GM19351 (cell line): ENCODE measurements at regions not wholly inside any gene's neighbourhood (a gene's known extent, or its start where the extent isn't known, plus 50 kb on each side); places are given as distances from the start of the nearest gene placed in this dataset.
A peak's percentile ranks its signal among the peaks of the same experiment; 100 is the strongest.

ENCODE experiments used
- ATAC-seq: cut with Tn5 transposase; IDR thresholded peaks from one replicate; pipeline ENCODE4 v1.9.1; 2021; ENCODE audit warnings: mild to moderate bottlenecking, moderate library complexity; ENCODE audit not compliant: unreplicated experiment

DNA sequence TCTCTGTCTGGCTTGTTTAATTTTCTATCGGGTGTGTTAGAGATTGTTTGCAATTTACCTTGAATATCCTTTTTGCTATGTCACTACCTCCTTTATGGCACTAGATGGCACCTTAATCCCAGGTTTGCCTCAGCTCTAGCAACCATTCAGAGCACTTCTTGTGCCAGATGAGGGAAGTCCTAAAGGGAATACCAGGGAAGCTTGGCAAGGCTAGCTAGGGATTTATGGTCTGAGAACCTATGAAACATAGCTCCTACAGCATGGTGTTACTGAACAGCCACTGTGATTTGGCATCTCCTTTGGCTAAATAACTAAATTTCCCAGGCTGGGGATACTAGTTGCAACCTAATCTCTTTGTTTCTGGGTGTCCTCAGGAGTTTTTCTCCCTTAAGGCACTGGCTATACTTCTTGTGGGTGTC is 69.0 kb upstream of the VOPP1 start:
- ATAC-seq, result peak; percentile 83

- ATAC-seq, result no peak
Observed at GRCh38 chr7:55639640-55640039, 67.3 kb upstream of the VOPP1 start.

- no peak for ATAC-seq
Observed at GRCh38 chr7:55629051-55629677, 56.9 kb upstream of the VOPP1 start.

DNA sequence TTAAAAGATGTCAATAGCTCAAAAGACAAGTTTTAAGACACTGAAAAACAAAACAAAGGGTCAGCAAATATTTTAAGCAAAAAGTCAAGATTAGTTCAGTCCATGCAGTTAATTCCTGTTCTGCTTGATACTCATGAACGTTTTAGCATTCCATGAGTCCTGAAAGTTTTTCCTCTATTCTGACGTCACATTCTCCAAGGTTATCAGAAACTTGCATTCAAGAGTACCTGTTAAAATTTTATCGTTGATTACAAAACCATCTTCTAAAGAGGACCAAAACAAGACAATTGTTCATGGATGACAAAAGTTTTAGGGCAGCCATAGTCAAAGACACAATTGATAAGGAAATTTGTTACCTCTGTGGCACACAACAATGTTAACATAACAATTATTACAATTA is 52.5 kb upstream of the VOPP1 start:
- no peak for ATAC-seq

DNA sequence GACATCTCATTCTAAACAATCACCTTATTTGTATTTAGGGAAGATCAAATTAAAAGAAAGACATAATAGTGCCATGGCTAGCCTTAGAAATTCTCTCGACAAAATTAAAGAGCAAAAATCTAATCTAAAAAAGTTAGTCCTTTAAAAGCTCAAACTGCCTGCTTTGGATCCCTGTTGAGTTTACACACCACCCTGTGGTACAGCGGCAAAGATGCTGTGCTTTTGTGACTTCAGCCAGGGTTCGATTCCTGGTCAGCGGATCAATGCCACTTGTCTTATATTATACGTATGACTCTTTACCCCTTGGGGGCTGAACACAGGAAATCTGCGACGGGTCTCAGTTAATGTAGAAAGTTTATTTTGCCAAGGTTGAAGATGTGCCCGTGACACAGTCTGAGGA is 51.3 kb upstream of the VOPP1 start:
- no peak for ATAC-seq

DNA sequence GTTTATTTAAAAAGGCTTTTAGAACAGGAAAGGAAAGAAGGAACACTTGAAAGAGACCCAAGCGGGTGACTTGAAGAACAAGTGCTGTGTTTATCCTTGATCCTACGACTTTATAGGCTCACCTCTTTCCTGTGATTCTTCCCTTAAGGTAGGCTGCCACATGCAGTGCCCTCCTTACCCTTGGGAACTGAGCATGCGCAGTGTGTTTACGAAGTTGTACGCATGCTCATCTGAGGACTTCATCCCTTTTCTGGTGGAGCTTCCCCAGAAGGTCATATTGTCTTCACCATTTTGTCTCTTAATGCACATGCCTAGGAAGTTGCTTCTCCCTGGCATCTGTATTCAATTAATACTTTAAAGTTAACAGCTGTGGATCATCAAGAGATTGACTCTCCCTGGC is 49.9 kb upstream of the VOPP1 start:
- ATAC-seq, result no peak
